ENCODE measurements at regions not wholly inside any gene's neighbourhood (a gene's known extent, or its start where the extent isn't known, plus 50 kb on each side); places are given as distances from the start of the nearest gene placed in this dataset.

GRCh38 chr13:22698467-22698866, 482.3 kb upstream of the SGCG start:
- Histone ChIP-seq H3K9me1 (ENCODE audit: control insufficient read depth, insufficient read depth, low read length) (no peaks in the 10 kb centered on the region), H3K9me3 (replicated peaks; ENCODE audit: control insufficient read depth, insufficient read depth, low read depth, low read length) (no peaks in the 10 kb centered on the region), H3K9ac (ENCODE audit: insufficient read depth in 1 of 2, low read depth in 2 of 2, low read length in 2 of 2) (no peak overlapping the region), H3K4me1 (replicated peaks in 1 of 2; ENCODE audit: control insufficient read depth in 2 of 2, insufficient read depth in 2 of 2, low read length in 2 of 2) (no peaks in the 10 kb centered on the region), H3K79me2 (ENCODE audit: control insufficient read depth, insufficient read depth, low read length) (no peaks in the 10 kb centered on the region), H3K4me2 (ENCODE audit: insufficient read depth, low read length) (no peak overlapping the region), H3K27ac (ENCODE audit: extremely low read depth, low read depth, low read length) (no peak overlapping the region), H3K27me3 (ENCODE audit: control insufficient read depth in 2 of 2, insufficient read depth in 2 of 2, low read length in 2 of 2) (no peaks in the 10 kb centered on the region; a peak in 1 of 5 replicates), H2AFZ (ENCODE audit: low read depth, low read length) (no peak overlapping the region), H3K4me3 (no peak overlapping the region), H3K36me3 (ENCODE audit: control insufficient read depth, insufficient read depth, low read length) (no peaks in the 10 kb centered on the region), H4K20me1 (replicated peaks; ENCODE audit: control insufficient read depth, insufficient read depth, low read length) (no peaks in the 10 kb centered on the region)
- 0% methylated on average over 2 of the region's 2 CpGs for WGBS (ENCODE audit: insufficient coverage, low coverage, missing lambda C conversion rate)
- no peak for ATAC-seq
- no peak for DNase-seq (ENCODE audit: extremely low read depth in 1 of 4, low spot score in 3 of 4)
- in situ Hi-C loops (cut with MboI) = no loop called here
- FAIRE-seq = no peak
- BruUV-seq (replicated peaks) = no TSS peak
- CTCF ChIA-PET (ENCODE audit: low intra/inter-chr PET ratio) = no interaction called here
- TF ChIP-seq ATF7 (IDR thresholded peaks at IDR 0.05) (no peak), SOX6 (IDR thresholded peaks at IDR 0.05) (no peak), ZNF384 (IDR thresholded peaks at IDR 0.05; ENCODE audit: low read depth, low read length) (no peak), PTRF (tag; IDR thresholded peaks at IDR 0.05) (no peak), CBFA2T3 (IDR thresholded peaks at IDR 0.05) (no peak), ZNF133 (CRISPR knock-in tag; IDR thresholded peaks at IDR 0.05) (no peak)
- intact Hi-C loops (cut with micrococcal nuclease) = no loop called here
- POLR2A ChIA-PET = no interaction called here

DNA sequence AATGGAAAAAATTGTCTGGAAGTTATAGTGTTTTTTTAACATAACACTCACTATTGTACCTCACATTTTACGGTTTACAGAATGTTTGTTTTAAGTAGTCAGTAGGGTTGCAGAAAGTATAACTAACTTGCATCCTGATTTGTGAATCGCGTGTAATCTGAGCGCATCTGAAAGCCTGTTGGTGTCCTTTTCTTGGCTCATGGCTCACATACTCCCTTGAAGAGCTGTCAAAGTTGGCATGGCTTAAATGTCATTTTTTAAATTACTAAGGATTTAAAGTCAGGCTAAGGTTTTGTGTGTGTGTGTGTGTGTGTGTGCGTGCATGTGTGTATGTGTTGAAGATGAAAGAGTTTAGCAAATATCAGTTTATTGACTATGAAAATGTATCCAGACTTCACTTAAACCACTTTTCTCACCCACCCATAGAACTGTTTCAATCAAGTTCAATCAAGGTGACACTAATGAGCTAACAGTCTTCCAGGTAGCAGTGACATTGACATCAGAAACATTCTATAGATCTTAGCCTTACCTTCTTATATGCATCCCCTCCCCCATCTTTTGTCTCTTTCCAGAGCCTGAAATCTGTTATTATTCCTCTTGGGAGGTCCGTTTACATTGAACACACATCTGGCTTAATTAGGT, 480.4 kb upstream of the SGCG start:
- H2AFZ ChIP-seq (ENCODE audit: low read depth, low read length) = no peak overlapping the region
- peaks cover 0 to 3% of the 10 kb centered on the region in 2 experiments; a peak in 2 of 5 replicates for H3K27me3 ChIP-seq (ENCODE audit: control insufficient read depth in 2 of 2, insufficient read depth in 2 of 2, low read length in 2 of 2)
- intact Hi-C loops (cut with micrococcal nuclease) = no loop called here
- H3K9me1 ChIP-seq (ENCODE audit: control insufficient read depth, insufficient read depth, low read length) = no peaks in the 10 kb centered on the region
- DNase-seq (ENCODE audit: extremely low read depth in 1 of 4, low spot score in 3 of 4) (no peak), ATAC-seq (no peak), FAIRE-seq (no peak)
- TF ChIP-seq EP400 (IDR thresholded peaks at IDR 0.05) (no peak), GABPB2 (CRISPR knock-in tag; conservative IDR thresholded peaks at IDR 0.05) (no peak), DPF2 (IDR thresholded peaks at IDR 0.05) (no peak), FOS (IDR thresholded peaks at IDR 0.05; ENCODE audit: extremely low read depth, insufficient read length) (no peak), ZNF764 (CRISPR knock-in tag; IDR thresholded peaks at IDR 0.05; ENCODE audit: low read depth) (no peak)
- no peak overlapping the region for H3K4me3 ChIP-seq
- no peaks in the 10 kb centered on the region for H3K79me2 ChIP-seq (ENCODE audit: control insufficient read depth, insufficient read depth, low read length)
- H3K4me2 ChIP-seq (ENCODE audit: insufficient read depth, low read length) = no peak overlapping the region
- no peaks in the 10 kb centered on the region for H3K36me3 ChIP-seq (ENCODE audit: control insufficient read depth, insufficient read depth, low read length)
- POLR2A ChIA-PET = no interaction called here
- in situ Hi-C loops (cut with MboI) = no loop called here
- no peak overlapping the region for H3K27ac ChIP-seq (ENCODE audit: extremely low read depth, low read depth, low read length)
- CTCF ChIA-PET (ENCODE audit: low intra/inter-chr PET ratio) = no interaction called here
- H3K9me3 ChIP-seq (replicated peaks; ENCODE audit: control insufficient read depth, insufficient read depth, low read depth, low read length) = no peaks in the 10 kb centered on the region
- no TSS peak for BruUV-seq (replicated peaks)
- no peak overlapping the region for H3K9ac ChIP-seq (ENCODE audit: insufficient read depth in 1 of 2, low read depth in 2 of 2, low read length in 2 of 2)
- H3K4me1 ChIP-seq (replicated peaks in 1 of 2; ENCODE audit: control insufficient read depth in 2 of 2, insufficient read depth in 2 of 2, low read length in 2 of 2) = no peaks in the 10 kb centered on the region
- WGBS (ENCODE audit: insufficient coverage, low coverage, missing lambda C conversion rate) = 2% methylated on average over 6 of the region's 6 CpGs
- H4K20me1 ChIP-seq (replicated peaks; ENCODE audit: control insufficient read depth, insufficient read depth, low read length) = no peaks in the 10 kb centered on the region
